ENCODE measurements at regions not wholly inside any gene's neighbourhood (a gene's known extent, or its start where the extent isn't known, plus 50 kb on each side); places are given as distances from the start of the nearest gene placed in this dataset.

DNA sequence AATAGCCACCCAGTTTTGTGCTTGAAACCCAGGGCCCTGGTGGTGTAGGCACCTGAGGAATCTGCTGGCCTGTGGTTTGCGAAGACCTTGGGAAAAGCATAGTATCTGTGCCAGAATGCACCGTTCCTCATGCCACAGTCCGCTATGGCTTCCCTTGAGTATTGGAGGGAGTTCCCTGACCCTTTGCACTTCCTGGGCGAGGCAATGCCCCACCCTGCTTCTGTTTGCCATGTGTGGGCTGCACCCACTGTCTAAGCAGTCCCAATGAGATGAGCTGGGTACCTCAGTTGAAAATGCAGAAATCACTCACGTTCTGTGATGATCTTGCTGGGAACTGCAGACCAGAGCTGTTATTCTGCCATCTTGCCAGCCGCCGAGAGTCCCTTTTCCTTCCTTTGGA lies 483.5 kb downstream of the AGTPBP1 start:
- no peak for DNase-seq

DNA sequence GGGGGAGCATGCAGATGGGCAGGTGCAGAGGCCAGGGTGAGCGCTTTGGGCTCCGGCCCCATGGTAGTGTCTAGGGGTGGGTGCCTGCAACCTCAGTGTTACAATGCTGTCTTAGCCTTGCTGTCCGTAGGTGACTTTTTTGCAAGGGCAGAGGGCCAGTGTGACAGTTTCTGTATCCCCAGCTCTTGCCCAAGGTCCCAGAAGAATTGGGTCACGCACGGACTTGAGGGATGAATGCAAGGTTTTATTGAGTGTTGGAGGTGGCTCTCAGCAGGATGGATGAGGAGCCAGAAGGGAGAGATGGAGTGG lies 492.5 kb downstream of the AGTPBP1 start:
- no peak for DNase-seq

GRCh38 chr9:85248514-85249312 lies 493.0 kb downstream of the AGTPBP1 start:
- DNase-seq: peak; percentile 75

DNA sequence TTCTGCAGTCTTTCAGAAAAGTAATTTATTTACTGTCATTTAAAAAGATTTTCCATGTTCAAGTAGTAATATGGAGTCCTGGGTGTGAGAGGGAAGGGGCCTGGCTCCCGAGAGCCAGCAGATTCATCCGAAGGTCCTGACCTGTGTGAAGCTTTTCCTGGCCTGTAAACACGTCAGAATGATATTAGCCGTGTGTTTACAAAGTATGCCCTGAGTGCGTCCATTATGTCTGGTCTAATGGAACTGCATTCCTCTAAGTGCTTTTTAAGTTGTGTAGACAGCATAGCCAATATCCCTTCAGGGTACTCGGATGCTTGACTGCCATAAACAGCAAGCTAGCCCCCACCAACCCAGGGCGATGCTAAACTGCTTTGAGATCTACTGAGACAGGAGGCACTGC lies 495.2 kb downstream of the AGTPBP1 start:
- DNase-seq: no peak

DNA sequence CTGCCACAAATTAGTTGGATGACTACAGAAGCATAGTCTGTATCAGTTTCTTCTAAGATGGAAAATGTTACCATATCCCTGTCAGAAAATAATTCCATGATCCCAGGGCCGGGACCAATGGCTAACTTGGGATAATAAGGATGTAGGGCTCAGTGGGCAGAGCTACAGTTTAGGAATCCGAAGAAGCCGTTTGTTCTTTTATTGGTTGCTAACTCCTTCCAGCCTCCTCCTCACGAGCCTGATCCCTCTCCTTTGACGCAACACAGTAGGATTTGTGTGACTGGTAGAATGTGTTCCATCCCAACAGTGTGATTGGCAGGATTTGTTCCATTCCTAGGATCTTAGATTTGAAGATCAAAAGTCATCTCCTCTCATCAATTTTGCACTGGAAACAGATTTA lies 496.9 kb downstream of the AGTPBP1 start:
- no peak for DNase-seq

DNA sequence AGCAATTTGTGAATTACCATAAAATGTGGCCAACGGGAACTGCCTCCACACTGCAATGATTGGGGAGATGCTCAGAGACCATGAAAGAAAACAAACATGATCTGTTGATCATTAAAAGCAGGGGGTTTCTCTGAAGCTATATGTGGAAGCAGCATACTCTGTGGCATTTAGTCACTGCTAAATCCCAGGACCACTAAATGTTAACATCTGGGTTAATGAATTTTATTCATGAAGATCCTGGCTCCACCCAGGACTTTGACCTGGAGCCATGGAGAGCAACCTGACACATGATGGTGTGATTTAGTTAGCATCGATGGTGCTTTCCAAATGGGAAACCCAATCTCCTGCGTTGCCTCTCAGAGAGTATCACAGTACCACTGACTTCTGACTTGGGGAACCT lies 497.8 kb downstream of the AGTPBP1 start:
- DNase-seq: no peak

- DNase-seq: no peak
These were observed 504.3 kb downstream of the AGTPBP1 start for GRCh38 chr9:85237478-85237877.

GRCh38 chr9:85230081-85230480 lies 511.7 kb downstream of the AGTPBP1 start:
- DNase-seq: no peak

DNA sequence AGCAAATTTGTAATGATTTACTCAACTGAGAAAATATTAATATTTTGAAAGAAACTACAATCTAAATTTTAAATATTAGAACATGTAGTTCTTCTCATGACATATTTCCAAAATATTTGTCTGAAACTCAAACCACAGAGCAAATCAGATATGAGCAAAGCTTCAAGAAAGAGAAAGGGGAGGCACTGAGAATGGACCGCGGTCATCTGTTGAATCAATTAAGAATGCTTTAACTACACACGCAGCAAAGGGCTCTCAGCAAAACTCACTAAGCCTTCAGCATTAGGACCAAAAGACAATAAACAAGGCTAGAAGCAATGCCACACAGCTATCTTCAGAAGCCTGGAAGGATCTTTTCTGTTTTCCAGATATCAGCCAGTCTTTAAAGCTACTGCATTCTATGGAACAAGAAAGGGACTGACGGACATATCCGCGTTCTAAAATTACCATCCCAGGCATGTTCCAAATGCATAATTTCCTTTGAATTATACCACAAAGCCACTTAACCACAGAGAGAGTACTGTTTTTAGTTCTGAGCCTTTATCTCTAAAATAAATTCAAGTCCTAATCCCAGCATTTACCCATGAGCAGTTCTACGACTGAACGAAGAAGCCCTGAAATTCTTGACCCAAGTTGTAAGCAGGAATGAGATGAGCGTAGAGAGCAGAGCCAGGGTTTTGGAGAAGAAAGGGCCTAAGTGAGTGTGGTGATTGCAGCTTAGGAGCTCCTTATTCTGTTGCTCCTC lies 513.5 kb downstream of the AGTPBP1 start:
- DNase-seq: no peak

DNA sequence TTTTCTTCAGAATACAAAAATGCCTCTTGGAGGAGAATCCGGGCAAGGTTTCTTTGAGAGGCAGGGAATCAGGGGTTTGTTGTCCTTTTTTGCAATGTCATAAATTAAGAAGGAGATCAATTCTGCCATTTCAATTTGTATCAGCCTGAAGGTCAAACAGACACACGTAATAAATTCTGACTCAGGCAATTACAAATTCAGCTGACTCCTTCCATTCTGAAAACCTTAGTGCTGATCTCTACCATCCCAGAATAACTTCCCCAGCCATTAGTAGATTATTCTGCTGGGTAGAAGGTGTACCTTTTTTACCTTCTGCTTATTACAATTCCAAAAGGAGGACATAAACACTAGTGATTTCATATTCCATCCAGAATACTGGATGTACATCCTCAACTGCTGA lies 516.6 kb downstream of the AGTPBP1 start:
- DNase-seq: no peak

DNA sequence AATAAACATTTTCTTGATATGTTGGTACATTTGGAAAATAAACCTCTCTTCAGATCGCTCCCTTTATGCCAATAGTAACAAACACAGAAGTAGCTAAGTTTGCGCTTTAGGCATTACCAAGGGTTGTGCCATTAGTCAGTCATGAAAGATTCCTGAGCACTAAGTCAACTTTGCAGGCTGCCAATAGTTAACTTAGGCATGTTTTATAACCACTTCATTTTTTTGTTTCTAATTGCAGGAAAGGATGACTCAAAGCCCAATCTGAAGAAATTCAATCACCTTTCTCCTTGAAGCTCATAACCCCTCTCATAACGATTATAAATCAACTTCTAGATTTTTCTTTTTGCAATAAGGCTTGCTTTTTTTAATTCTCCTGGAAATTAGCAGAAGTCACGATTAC lies 517.0 kb downstream of the AGTPBP1 start:
- DNase-seq: peak; percentile 88

- peak; percentile 38 for DNase-seq
These were observed 517.5 kb downstream of the AGTPBP1 start for GRCh38 chr9:85224301-85224700.

GRCh38 chr9:85223506-85224125 lies 518.1 kb downstream of the AGTPBP1 start:
- peak; percentile 53 for DNase-seq

- no peak for DNase-seq
These were observed 525.2 kb downstream of the AGTPBP1 start for GRCh38 chr9:85216601-85217000.

- DNase-seq: peak; percentile 44
These were observed 525.8 kb downstream of the AGTPBP1 start for GRCh38 chr9:85215961-85216360.

DNA sequence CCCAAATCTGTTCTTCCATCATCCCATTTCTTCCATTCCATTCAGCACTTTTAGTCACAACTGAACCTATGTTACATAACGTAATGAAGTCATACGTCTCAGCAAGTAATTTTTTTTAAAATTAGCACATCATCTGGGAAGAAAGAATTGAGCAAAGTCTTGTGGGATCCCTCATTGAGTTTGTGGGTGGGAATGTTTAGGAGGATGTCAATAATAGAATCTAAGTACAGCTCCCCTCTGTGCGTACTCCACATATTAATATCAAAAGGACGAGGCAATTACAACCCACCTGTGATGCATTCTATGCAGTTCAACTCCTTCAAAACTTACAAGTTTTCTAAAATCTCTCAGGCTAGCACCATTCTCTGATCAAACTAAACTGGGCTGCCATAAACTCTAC lies 526.3 kb downstream of the AGTPBP1 start:
- no peak for DNase-seq

- DNase-seq: no peak
These were observed 527.8 kb downstream of the AGTPBP1 start for GRCh38 chr9:85213650-85214607.

DNA sequence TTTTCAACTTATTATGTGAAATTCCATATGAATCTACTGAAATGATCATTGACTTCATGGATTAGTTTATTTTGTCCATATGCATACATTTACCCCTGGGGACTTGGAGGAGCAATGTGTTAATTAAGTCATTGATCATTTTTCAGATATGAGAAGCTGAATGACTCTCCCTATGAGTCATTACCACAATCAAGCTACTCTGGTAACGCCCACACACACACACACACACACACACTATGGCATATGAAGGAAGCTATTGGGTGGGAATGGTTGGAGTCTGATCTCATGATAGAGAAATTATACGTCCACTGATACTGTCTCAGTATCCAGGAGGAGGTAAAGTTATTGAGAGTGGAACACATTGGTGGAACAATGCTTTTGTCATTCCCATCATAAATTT lies 528.9 kb downstream of the AGTPBP1 start:
- DNase-seq: peak; percentile 91

DNA sequence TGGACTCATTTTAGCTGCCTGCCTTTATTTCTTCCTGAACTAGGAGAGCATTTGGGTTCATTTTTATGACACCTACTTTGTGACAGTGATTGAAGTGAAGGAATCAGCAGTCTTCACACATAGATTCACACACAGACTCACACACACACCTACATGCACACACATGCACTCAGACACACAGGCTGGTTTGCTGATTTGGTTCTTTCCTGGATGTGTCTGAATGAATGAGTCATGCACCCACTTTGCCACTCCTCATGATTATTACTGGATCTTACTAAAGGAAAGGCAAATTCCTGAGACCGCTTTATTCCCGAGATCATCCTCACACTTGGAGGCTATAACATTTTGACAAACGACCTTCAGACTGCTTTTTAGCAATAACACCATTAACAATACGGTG lies 529.5 kb downstream of the AGTPBP1 start:
- peak; percentile 71 for DNase-seq

- no peak for DNase-seq
These were observed 533.1 kb downstream of the AGTPBP1 start for GRCh38 chr9:85208666-85209065.

DNA sequence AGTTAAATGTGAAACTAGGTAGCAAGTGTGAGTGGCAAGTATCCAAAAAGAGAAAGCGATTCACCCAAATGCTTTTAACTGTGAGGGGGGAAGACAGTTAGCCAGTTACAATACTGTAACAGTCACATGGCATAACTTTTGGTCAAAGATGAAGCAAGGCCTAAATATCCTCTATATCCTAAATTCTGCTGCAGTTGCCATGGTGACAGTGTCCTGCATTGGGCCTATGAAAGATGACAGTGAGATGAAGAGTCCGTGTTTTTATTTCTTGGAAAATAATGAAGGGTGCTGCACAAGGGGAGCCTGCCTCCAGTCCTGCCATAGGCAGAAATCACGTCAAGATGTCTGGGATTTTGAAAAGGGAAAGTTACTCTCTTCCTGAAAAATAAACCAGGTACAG lies 534.6 kb downstream of the NTRK2 start:
- no peak for DNase-seq

DNA sequence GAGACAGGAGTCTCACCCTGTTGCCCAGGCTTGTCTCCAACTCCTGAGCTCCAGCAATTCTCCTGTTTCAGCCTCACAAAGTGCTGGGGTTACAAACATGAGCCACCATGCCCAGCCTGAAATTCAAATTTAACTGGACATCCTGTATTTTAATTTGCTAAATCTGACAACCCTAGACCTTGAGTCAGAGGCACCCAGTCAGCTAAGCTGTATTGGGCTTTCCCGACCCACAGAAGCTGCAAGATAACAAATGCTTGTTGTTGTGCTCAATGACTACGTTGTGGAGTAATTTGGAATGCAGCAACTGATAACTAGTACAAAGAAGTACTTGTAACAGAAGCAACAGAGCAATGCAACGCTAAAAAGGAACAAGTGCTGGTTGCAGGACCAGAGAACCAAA lies 533.1 kb downstream of the NTRK2 start:
- DNase-seq: no peak

Measured in fibroblast of skin of abdomen (primary cell).